Endothelial cell of umbilical vein (primary cell): ENCODE measurements at regions not wholly inside any gene's neighbourhood (a gene's known extent, or its start where the extent isn't known, plus 50 kb on each side); places are given as distances from the start of the nearest gene placed in this dataset.

Experiments used
- BruUV-seq: library from RNA; stranded (reverse); fragments of 400-500 nt; replicated peaks from 2 replicates; lab custom pipeline; 2021; lab: Mats Ljungman, UMichigan
- CTCF ChIA-PET: fragments of 300-600, 350-600 bp; sonication (Branson Sonifier 250); formaldehyde crosslinking; loops from one replicate; lab custom pipeline; 2021; ENCODE audit warnings: antibody characterized with exemption, inconsistent platforms; lab: Charles Lee
- POLR2A ChIA-PET: fragments of 300-600, 350-600 bp; sonication (Branson Sonifier 250); formaldehyde crosslinking; loops from one replicate; lab custom pipeline; 2021; ENCODE audit warnings: antibody characterized with exemption, inconsistent platforms; lab: Charles Lee
- DNase-seq: peaks from one replicate; pipeline ENCODE4 v3.0.0-alpha.2; 2011; ENCODE audit warnings: low read depth, low spot score
- FAIRE-seq: peaks from 2 replicates; lab custom pipeline; 2011; peaks lifted over from hg19 to GRCh38; lab: Jason Lieb, UNC
- H2AFZ ChIP-seq: 2 replicates; pipeline ENCODE4 v1.6.0; 2012; ENCODE audit warnings: low read depth, low read length, control low read depth, inconsistent platforms
- H3K27ac ChIP-seq: 2 replicates; pipeline ENCODE4 v1.5.1; 2011; ENCODE audit warnings: low read depth, mild to moderate bottlenecking, control low read depth, low read length, moderate library complexity; ENCODE audit not compliant: insufficient read depth
- H3K27me3 ChIP-seq, 2 experiments: 2 replicates each; pipeline versions ENCODE4 v1.6.0 to v1.6.1; 2011; ENCODE audit warnings: low read length in 2 of 2, mixed read lengths in 1 of 2; ENCODE audit not compliant: control insufficient read depth in 2 of 2, insufficient read depth in 2 of 2
- H3K36me3 ChIP-seq, 2 experiments: 2 replicates in 1 of 2; 3 replicates in 1 of 2; pipeline ENCODE4 v1.5.1; 2011; ENCODE audit warnings: low read length in 2 of 2, mild to moderate bottlenecking in 1 of 2, moderate library complexity in 1 of 2; ENCODE audit not compliant: control insufficient read depth in 2 of 2, insufficient read depth in 2 of 2; ENCODE audit errors: extremely low read depth in 1 of 2
- H3K4me1 ChIP-seq: 3 replicates; pipeline ENCODE4 v1.5.1; 2011; ENCODE audit warnings: mild to moderate bottlenecking, low read length; ENCODE audit not compliant: control insufficient read depth, insufficient read depth; ENCODE audit errors: extremely low read depth
- H3K4me2 ChIP-seq: 2 replicates; pipeline ENCODE4 v1.6.1; 2011; ENCODE audit warnings: low read length, control low read depth, mixed read lengths; ENCODE audit not compliant: insufficient read depth
- H3K4me3 ChIP-seq, 3 experiments: fragments of 200-600 bp in 1 of 3; sonication (generic), shearing (Covaris generic) in 1 of 3; replicated peaks in 1 of 3; 2 replicates each; pipeline ENCODE4 v1.5.1; 2011 to 2016; ENCODE audit warnings: control low read depth in 3 of 3, low read length in 3 of 3, mild to moderate bottlenecking in 2 of 3, inconsistent platforms in 1 of 3, low read depth in 1 of 3, moderate library complexity in 1 of 3; ENCODE audit not compliant: insufficient read depth in 1 of 3
- H3K79me2 ChIP-seq: 2 replicates; pipeline ENCODE4 v1.6.0; 2012; ENCODE audit warnings: low read length, inconsistent platforms; ENCODE audit not compliant: control insufficient read depth, insufficient read depth
- H3K9ac ChIP-seq: replicated peaks from 2 replicates; pipeline ENCODE3; 2011; ENCODE audit warnings: low read length, control low read depth; ENCODE audit not compliant: insufficient read depth; ENCODE audit errors: extremely low read depth
- H3K9me1 ChIP-seq: replicated peaks from 3 replicates; pipeline ENCODE4 v1.6.0; 2011; ENCODE audit warnings: mild to moderate bottlenecking, low read length; ENCODE audit not compliant: control insufficient read depth, insufficient read depth; ENCODE audit errors: extremely low read depth
- H3K9me3 ChIP-seq: replicated peaks from 2 replicates; pipeline ENCODE4 v1.5.1; 2012; ENCODE audit warnings: low read length, inconsistent platforms; ENCODE audit not compliant: control insufficient read depth, insufficient read depth
- H4K20me1 ChIP-seq: replicated peaks from 2 replicates; pipeline ENCODE3; 2011; ENCODE audit warnings: mild to moderate bottlenecking, low read length; ENCODE audit not compliant: control insufficient read depth, insufficient read depth; ENCODE audit errors: extremely low read depth
- CTCF ChIP-seq, 2 donors: IDR thresholded peaks; 1 replicate in 1 of 2; 2 replicates in 1 of 2; pipeline ENCODE4 v1.5.1; 2011; ENCODE audit warnings: low read length in 2 of 2, mild to moderate bottlenecking in 2 of 2, moderate library complexity in 2 of 2, control low read depth in 1 of 2, inconsistent platforms in 1 of 2, low read depth in 1 of 2; ENCODE audit not compliant: insufficient read depth in 1 of 2; ENCODE audit errors: extremely low read depth in 1 of 2
- EZH2 ChIP-seq: IDR thresholded peaks from 2 replicates; pipeline ENCODE4 v1.6.1; 2012; ENCODE audit warnings: borderline replicate concordance, low read depth, mild to moderate bottlenecking, moderate library complexity, low read length, inconsistent platforms; ENCODE audit not compliant: severe bottlenecking
- FOS ChIP-seq: IDR thresholded peaks from 2 replicates; pipeline ENCODE4 v1.6.1; 2011; ENCODE audit warnings: mild to moderate bottlenecking, low read length, moderate library complexity, borderline replicate concordance; ENCODE audit not compliant: insufficient read depth
- GATA2 ChIP-seq: IDR thresholded peaks from 2 replicates; pipeline ENCODE4 v1.7.0; 2011; ENCODE audit warnings: low read depth, mild to moderate bottlenecking, moderate library complexity, mixed read lengths, low read length; ENCODE audit not compliant: insufficient read length, insufficient read depth
- JUN ChIP-seq: IDR thresholded peaks from 2 replicates; pipeline ENCODE4 v1.6.1; 2011; ENCODE audit warnings: borderline replicate concordance, low read depth; ENCODE audit not compliant: insufficient read length, insufficient read depth
- MAX ChIP-seq: IDR thresholded peaks from 2 replicates; pipeline ENCODE4 v1.6.1; 2011; ENCODE audit not compliant: insufficient read depth, insufficient read length
- MYC ChIP-seq: IDR thresholded peaks from one replicate; pipeline ENCODE4 v1.6.1; 2011; ENCODE audit warnings: mild to moderate bottlenecking, low read depth, low read length
- POLR2A ChIP-seq: IDR thresholded peaks from 2 replicates; pipeline ENCODE4 v1.6.1; 2012; ENCODE audit warnings: low read depth, mild to moderate bottlenecking, control low read depth, low read length
- POLR2AphosphoS5 ChIP-seq: IDR thresholded peaks from 2 replicates; pipeline ENCODE4 v1.6.1; 2012; ENCODE audit warnings: low read depth, mild to moderate bottlenecking, control low read depth, low read length, moderate library complexity; ENCODE audit not compliant: insufficient read depth
- dilution Hi-C: fragments of 300-500 bp; cut with MboI; formaldehyde crosslinking; loops from one replicate; pipeline ENCODE4 v1.15.0; 2019; ENCODE audit warnings: low sequenced_read_pairs; ENCODE audit not compliant: extremely low pct_ligation_motif_present
- intact Hi-C: fragments of 100-400 bp; cut with micrococcal nuclease; formaldehyde crosslinking; loops from one replicate; pipeline ENCODE4 v1.10.0; 2022

DNA sequence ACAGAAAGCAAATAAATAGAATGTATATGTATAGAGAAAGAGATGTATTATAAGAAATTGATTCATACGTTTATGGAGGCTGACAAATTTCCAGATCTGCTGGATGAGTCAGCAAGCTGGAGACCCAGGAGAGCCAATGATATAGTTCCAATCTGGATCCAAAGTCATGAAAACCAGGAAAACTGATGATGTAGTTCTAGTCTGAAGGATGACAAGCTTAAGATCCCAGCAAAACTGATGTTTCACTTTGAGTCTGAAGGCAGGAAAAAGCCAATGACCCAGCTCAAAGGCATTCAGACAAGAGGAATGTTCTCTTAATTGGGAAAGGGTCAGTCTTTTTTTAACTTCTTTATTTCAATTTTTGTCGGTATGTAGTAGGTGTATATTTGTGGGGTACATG, 102.6 kb downstream of the LHFPL1 start:
- H3K9me3 ChIP-seq: no peaks in the 10 kb centered on the region
- H3K4me1 ChIP-seq: no peaks in the 10 kb centered on the region
- no peaks in the 10 kb centered on the region for H4K20me1 ChIP-seq
- no peak overlapping the region for H3K4me3 ChIP-seq
- H3K27ac ChIP-seq: no peak overlapping the region
- H3K36me3 ChIP-seq: no peaks in the 10 kb centered on the region
- H3K27me3 ChIP-seq: no peaks in the 10 kb centered on the region
- no TSS peak for BruUV-seq
- FAIRE-seq: peak; percentile 21
- H2AFZ ChIP-seq: no peak overlapping the region
- CTCF ChIA-PET: no interaction called here
- TF ChIP-seq MAX (no peak), POLR2A (no peak), FOS (no peak), GATA2 (no peak), EZH2 (no peak), MYC (no peak), POLR2AphosphoS5 (no peak), CTCF (IDR thresholded peaks at IDR 0.05; ENCODE audit: extremely low read depth in 1 of 2, insufficient read depth in 1 of 2, low read depth in 1 of 2, low read length in 2 of 2) (no peak), JUN (no peak)
- POLR2A ChIA-PET: no interaction called here
- H3K9ac ChIP-seq: no peak overlapping the region
- intact Hi-C loops: no loop called here
- H3K79me2 ChIP-seq: no peaks in the 10 kb centered on the region
- no peak for DNase-seq
- dilution Hi-C loops: no loop called here
- H3K9me1 ChIP-seq: no peaks in the 10 kb centered on the region
- no peak overlapping the region for H3K4me2 ChIP-seq
